ENCODE measurements at regions not wholly inside any gene's neighbourhood (a gene's known extent, or its start where the extent isn't known, plus 50 kb on each side); places are given as distances from the start of the nearest gene placed in this dataset.

DNA sequence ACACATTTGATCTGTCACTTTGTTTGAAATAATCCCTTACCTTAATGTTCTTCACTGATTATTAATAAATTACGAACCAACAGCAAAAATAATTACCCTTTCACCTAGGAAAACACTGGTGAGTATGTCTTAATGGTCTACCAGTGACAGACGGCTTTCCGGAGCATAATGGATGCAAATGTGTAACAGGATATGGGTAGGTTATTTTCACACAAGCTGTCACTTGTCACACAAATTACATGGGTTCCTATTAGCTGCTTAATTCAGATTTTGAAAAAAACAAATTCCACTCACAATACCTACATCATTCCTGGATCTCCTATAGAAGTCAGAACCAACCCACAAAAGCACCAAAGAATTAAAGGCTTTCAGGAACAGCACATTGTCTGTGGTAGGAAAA is 127.9 kb downstream of the WT1 start:
- TF ChIP-seq, protein P1, sequence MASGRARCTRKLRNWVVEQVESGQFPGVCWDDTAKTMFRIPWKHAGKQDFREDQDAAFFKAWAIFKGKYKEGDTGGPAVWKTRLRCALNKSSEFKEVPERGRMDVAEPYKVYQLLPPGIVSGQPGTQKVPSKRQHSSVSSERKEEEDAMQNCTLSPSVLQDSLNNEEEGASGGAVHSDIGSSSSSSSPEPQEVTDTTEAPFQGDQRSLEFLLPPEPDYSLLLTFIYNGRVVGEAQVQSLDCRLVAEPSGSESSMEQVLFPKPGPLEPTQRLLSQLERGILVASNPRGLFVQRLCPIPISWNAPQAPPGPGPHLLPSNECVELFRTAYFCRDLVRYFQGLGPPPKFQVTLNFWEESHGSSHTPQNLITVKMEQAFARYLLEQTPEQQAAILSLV (CRISPR knock-in tag; IDR thresholded peaks at IDR 0.05; ENCODE audit: borderline replicate concordance), result no peak
- TF ChIP-seq POLR2AphosphoS5 (IDR thresholded peaks at IDR 0.05; ENCODE audit: low read depth, low read length) (no peak), ELF4 (CRISPR knock-in tag; IDR thresholded peaks at IDR 0.05; ENCODE audit: borderline replicate concordance) (no peak), GABPB1 (CRISPR knock-in tag; IDR thresholded peaks at IDR 0.05) (no peak), SIN3A (IDR thresholded peaks at IDR 0.05; ENCODE audit: borderline replicate concordance, low read depth, low read length) (no peak), SAFB2 (CRISPR knock-in tag; IDR thresholded peaks at IDR 0.05; ENCODE audit: borderline replicate concordance, low read depth) (no peak), POLR2A (IDR thresholded peaks at IDR 0.05; ENCODE audit: insufficient read depth in 1 of 2, low read depth in 2 of 2, low read length in 2 of 2) (no peak), KDM1A (CRISPR knock-in tag; IDR thresholded peaks at IDR 0.05) (no peak), HDAC2 (CRISPR knock-in tag; IDR thresholded peaks at IDR 0.05) (no peak)
- TF ChIP-seq, protein P2, sequence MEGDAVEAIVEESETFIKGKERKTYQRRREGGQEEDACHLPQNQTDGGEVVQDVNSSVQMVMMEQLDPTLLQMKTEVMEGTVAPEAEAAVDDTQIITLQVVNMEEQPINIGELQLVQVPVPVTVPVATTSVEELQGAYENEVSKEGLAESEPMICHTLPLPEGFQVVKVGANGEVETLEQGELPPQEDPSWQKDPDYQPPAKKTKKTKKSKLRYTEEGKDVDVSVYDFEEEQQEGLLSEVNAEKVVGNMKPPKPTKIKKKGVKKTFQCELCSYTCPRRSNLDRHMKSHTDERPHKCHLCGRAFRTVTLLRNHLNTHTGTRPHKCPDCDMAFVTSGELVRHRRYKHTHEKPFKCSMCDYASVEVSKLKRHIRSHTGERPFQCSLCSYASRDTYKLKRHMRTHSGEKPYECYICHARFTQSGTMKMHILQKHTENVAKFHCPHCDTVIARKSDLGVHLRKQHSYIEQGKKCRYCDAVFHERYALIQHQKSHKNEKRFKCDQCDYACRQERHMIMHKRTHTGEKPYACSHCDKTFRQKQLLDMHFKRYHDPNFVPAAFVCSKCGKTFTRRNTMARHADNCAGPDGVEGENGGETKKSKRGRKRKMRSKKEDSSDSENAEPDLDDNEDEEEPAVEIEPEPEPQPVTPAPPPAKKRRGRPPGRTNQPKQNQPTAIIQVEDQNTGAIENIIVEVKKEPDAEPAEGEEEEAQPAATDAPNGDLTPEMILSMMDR (CRISPR knock-in tag; IDR thresholded peaks at IDR 0.05), result no peak
- TF ChIP-seq, protein P3, sequence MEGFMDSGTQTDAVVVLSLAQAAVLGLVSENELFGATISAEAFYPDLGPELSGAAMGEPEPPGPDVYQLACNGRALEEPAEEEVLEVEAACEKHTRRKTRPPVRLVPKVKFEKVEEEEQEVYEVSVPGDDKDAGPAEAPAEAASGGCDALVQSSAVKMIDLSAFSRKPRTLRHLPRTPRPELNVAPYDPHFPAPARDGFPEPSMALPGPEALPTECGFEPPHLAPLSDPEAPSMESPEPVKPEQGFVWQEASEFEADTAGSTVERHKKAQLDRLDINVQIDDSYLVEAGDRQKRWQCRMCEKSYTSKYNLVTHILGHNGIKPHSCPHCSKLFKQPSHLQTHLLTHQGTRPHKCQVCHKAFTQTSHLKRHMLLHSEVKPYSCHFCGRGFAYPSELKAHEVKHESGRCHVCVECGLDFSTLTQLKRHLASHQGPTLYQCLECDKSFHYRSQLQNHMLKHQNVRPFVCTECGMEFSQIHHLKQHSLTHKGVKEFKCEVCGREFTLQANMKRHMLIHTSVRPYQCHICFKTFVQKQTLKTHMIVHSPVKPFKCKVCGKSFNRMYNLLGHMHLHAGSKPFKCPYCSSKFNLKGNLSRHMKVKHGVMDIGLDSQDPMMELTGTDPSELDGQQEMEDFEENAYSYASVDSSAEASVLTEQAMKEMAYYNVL (CRISPR knock-in tag; IDR thresholded peaks at IDR 0.05; ENCODE audit: borderline replicate concordance), result no peak
